ENCODE measurements at regions not wholly inside any gene's neighbourhood (a gene's known extent, or its start where the extent isn't known, plus 50 kb on each side); places are given as distances from the start of the nearest gene placed in this dataset.

- TF ChIP-seq, protein P1, sequence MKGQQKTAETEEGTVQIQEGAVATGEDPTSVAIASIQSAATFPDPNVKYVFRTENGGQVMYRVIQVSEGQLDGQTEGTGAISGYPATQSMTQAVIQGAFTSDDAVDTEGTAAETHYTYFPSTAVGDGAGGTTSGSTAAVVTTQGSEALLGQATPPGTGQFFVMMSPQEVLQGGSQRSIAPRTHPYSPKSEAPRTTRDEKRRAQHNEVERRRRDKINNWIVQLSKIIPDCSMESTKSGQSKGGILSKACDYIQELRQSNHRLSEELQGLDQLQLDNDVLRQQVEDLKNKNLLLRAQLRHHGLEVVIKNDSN (IDR thresholded peaks at IDR 0.05), result no peak
- TF ChIP-seq MAX (IDR thresholded peaks at IDR 0.05), result no peak
- TF ChIP-seq CREB1 (IDR thresholded peaks at IDR 0.05; ENCODE audit: low read depth), result no peak
- TF ChIP-seq CEBPB (IDR thresholded peaks at IDR 0.05), result no peak
- TF ChIP-seq NFIC (IDR thresholded peaks at IDR 0.05), result no peak
- TF ChIP-seq REST (IDR thresholded peaks at IDR 0.05; ENCODE audit: low read depth), result no peak
- TF ChIP-seq EGR1 (IDR thresholded peaks at IDR 0.05), result no peak
These were observed 116.1 kb upstream of the TLE3 start for GRCh38 chr15:70213794-70214193.

Data from Ishikawa (cell line).